ENCODE measurements at regions not wholly inside any gene's neighbourhood (a gene's known extent, or its start where the extent isn't known, plus 50 kb on each side); places are given as distances from the start of the nearest gene placed in this dataset.

- Histone ChIP-seq H3K27ac (replicated peaks in 1 of 4) (no peak overlapping the region), H3K36me3 (no peaks in the 10 kb centered on the region), H3K27me3 (no peaks in the 10 kb centered on the region), H3K4me3 (no peak overlapping the region), H3K4me1 (peaks cover 0 to 6% (median 0%) of the 10 kb centered on the region in 4 donors), H3K9me3 (no peaks in the 10 kb centered on the region)
- 75% methylated on average over 4 of the region's 6 CpGs for WGBS
- peak; percentile 57 for DNase-seq (ENCODE audit: extremely low spot score)
- TF ChIP-seq POLR2AphosphoS5 (IDR thresholded peaks at IDR 0.05), result no peak
- intact Hi-C loops (cut with DNase I), result no loop called here
Observed at GRCh38 chr10:47173929-47174442, 126.0 kb upstream of the GDF10 start.

GRCh38 chr10:47175181-47176123 lies 124.5 kb upstream of the GDF10 start:
- TF ChIP-seq POLR2A (IDR thresholded peaks at IDR 0.05; ENCODE audit: low read depth), result no peak
- intact Hi-C loops (cut with DNase I), result no loop called here
- no peak overlapping the region for H3K27ac ChIP-seq (replicated peaks in 1 of 4)
- H3K4me3 ChIP-seq, result no peak overlapping the region
- WGBS, result 82% methylated on average over 15 of the region's 15 CpGs
- H3K27me3 ChIP-seq, result no peaks in the 10 kb centered on the region
- peak; percentile 72 for DNase-seq (ENCODE audit: extremely low spot score)
- H3K36me3 ChIP-seq, result no peaks in the 10 kb centered on the region
- H3K4me1 ChIP-seq, result peaks cover 0 to 6% (median 0%) of the 10 kb centered on the region in 4 donors
- H3K9me3 ChIP-seq, result no peaks in the 10 kb centered on the region

GRCh38 chr10:47176206-47176902 lies 123.6 kb upstream of the GDF10 start:
- H3K27ac ChIP-seq (replicated peaks in 1 of 4), result no peak overlapping the region
- H3K4me3 ChIP-seq, result no peak overlapping the region
- TF ChIP-seq EP300 (IDR thresholded peaks at IDR 0.05) (no peak), CTCF (IDR thresholded peaks at IDR 0.05) (no peak), POLR2AphosphoS5 (IDR thresholded peaks at IDR 0.05) (no peak), POLR2A (IDR thresholded peaks at IDR 0.05; ENCODE audit: low read depth) (no peak)
- WGBS, result 74% methylated on average over 11 of the region's 12 CpGs
- no peaks in the 10 kb centered on the region for H3K27me3 ChIP-seq
- peak; percentile 77 for DNase-seq (ENCODE audit: extremely low spot score)
- intact Hi-C loops (cut with DNase I), result no loop called here
- H3K36me3 ChIP-seq, result no peaks in the 10 kb centered on the region
- peaks cover 0 to 6% (median 0%) of the 10 kb centered on the region in 4 donors for H3K4me1 ChIP-seq
- no peaks in the 10 kb centered on the region for H3K9me3 ChIP-seq

GRCh38 chr10:47176903-47177868 lies 122.8 kb upstream of the GDF10 start:
- peak; percentile 80 for DNase-seq (ENCODE audit: extremely low spot score)
- 82% methylated on average over 8 of the region's 8 CpGs for WGBS

More at GRCh38 chr10:47176903-47177868, 122.8 kb upstream of the GDF10 start:
- Histone ChIP-seq H3K36me3 (no peaks in the 10 kb centered on the region), H3K9me3 (no peaks in the 10 kb centered on the region), H3K27ac (replicated peaks in 1 of 4) (no peak overlapping the region), H3K4me3 (no peak overlapping the region), H3K27me3 (no peaks in the 10 kb centered on the region), H3K4me1 (peaks cover 0 to 10% (median 6%) of the 10 kb centered on the region in 4 donors)
- no peak for TF ChIP-seq POLR2A (IDR thresholded peaks at IDR 0.05; ENCODE audit: low read depth)
- no peak for TF ChIP-seq POLR2AphosphoS5 (IDR thresholded peaks at IDR 0.05)
- TF ChIP-seq CTCF (IDR thresholded peaks at IDR 0.05), result no peak
- TF ChIP-seq EP300 (IDR thresholded peaks at IDR 0.05), result no peak
- intact Hi-C loops (cut with DNase I), result no loop called here

Measured in esophagus muscularis mucosa (tissue), 4 donors.